ENCODE measurements at regions not wholly inside any gene's neighbourhood (a gene's known extent, or its start where the extent isn't known, plus 50 kb on each side); places are given as distances from the start of the nearest gene placed in this dataset.

GRCh38 chr11:92767416-92767815, 202.0 kb upstream of the MTNR1B start:
- Mint-ChIP-seq H3K27me3 (ENCODE audit: insufficient read depth, low read depth, poor library complexity) (peaks cover 5% of the 10 kb centered on the region), H3K4me3 (no peak overlapping the region), H3K4me1 (peaks cover 24% of the 10 kb centered on the region), H3K36me3 (ENCODE audit: low read depth) (peaks cover 12% of the 10 kb centered on the region), H3K27ac (no peak overlapping the region; the same call in 1 of the 2 replicates), H3K9me3 (no peaks in the 10 kb centered on the region)
- peaks cover 8% of the 10 kb centered on the region for H3K4me1 ChIP-seq (ENCODE audit: insufficient read depth)
- H3K4me3 ChIP-seq: no peak overlapping the region
- ATAC-seq: no peak
- no peaks in the 10 kb centered on the region for H3K27me3 ChIP-seq (ENCODE audit: insufficient read depth)
- no peaks in the 10 kb centered on the region for H3K9me2 ChIP-seq (ENCODE audit: insufficient read depth)
- no peak for DNase-seq (ENCODE audit: low spot score)
- H3K27ac ChIP-seq (ENCODE audit: low read depth): no peak overlapping the region
- H3K36me3 ChIP-seq (ENCODE audit: insufficient read depth): no peaks in the 10 kb centered on the region
- no peaks in the 10 kb centered on the region for H3K79me2 ChIP-seq (replicated peaks; ENCODE audit: insufficient read depth)
- no peaks in the 10 kb centered on the region for H4K20me1 ChIP-seq (replicated peaks; ENCODE audit: insufficient read depth)
- no peak overlapping the region for H3K4me2 ChIP-seq
- no peak overlapping the region for H2AFZ ChIP-seq
- no peaks in the 10 kb centered on the region for H3F3A ChIP-seq (replicated peaks; ENCODE audit: low read depth)
- TF ChIP-seq EZH2phosphoT487 (IDR thresholded peaks at IDR 0.05; ENCODE audit: unreplicated experiment) (no peak), ETS1 (IDR thresholded peaks at IDR 0.05) (no peak), ZNF114 (CRISPR knock-in tag; IDR thresholded peaks at IDR 0.05) (no peak), NANOG (IDR thresholded peaks at IDR 0.05; ENCODE audit: borderline replicate concordance) (no peak), EZH2 (IDR thresholded peaks at IDR 0.05; ENCODE audit: low read depth, unreplicated experiment) (no peak), JUNB (IDR thresholded peaks at IDR 0.05; ENCODE audit: unreplicated experiment) (no peak), REST (IDR thresholded peaks at IDR 0.05; ENCODE audit: unreplicated experiment) (no peak), ZNF331 (CRISPR knock-in tag; IDR thresholded peaks at IDR 0.05; ENCODE audit: low read depth) (no peak), ZNF462 (CRISPR knock-in tag; IDR thresholded peaks at IDR 0.05) (no peak), STAT1 (IDR thresholded peaks at IDR 0.05; ENCODE audit: unreplicated experiment) (no peak), CTCF (conservative IDR thresholded peaks at IDR 0.05; ENCODE audit: low read depth in 2 of 2) (no peak), POLR2AphosphoS5 (IDR thresholded peaks at IDR 0.05; ENCODE audit: low read depth) (no peak), CREB1 (CRISPR knock-in tag; IDR thresholded peaks at IDR 0.05; ENCODE audit: low read depth) (no peak)

Data from GM23338 (cell line).